IMR-90 (cell line): ENCODE measurements at regions not wholly inside any gene's neighbourhood (a gene's known extent, or its start where the extent isn't known, plus 50 kb on each side); places are given as distances from the start of the nearest gene placed in this dataset.

Experiments used
- ATAC-seq: fragments of 200-7000 bp; cut with Tn5 transposase; 2 replicates; pipeline ENCODE4 v1.9.1; 2020; ENCODE audit warnings: low read depth, mild to moderate bottlenecking, moderate library complexity
- BruUV-seq: library from RNA; stranded (reverse); fragments of 400-500 nt; replicated peaks from 2 replicates; lab custom pipeline; 2021; lab: Mats Ljungman, UMichigan
- CTCF ChIA-PET: fragments of 300-600 bp; formaldehyde crosslinking; extraction: SDS; loops from one replicate; lab custom pipeline; 2021; ENCODE audit warnings: antibody characterized with exemption; lab: Yijun Ruan, JAX
- POLR2A ChIA-PET: fragments of 300-600 bp; sonication (Branson Sonifier 250); formaldehyde crosslinking; loops from one replicate; lab custom pipeline; 2022; ENCODE audit warnings: antibody characterized with exemption; ENCODE audit not compliant: unreplicated experiment; lab: Charles Lee
- DNase-seq: peaks from one replicate; pipeline ENCODE4 v3.0.0; 2013
- H2AFZ ChIP-seq: replicated peaks from 2 replicates; pipeline ENCODE3; 2013; ENCODE audit warnings: low read length, mild to moderate bottlenecking; ENCODE audit not compliant: poor library complexity
- H2AK5ac ChIP-seq: 2 replicates; pipeline ENCODE4 v1.6.1; 2013; ENCODE audit warnings: low read depth, low read length, inconsistent platforms
- H2AK9ac ChIP-seq: replicated peaks from 2 replicates; pipeline ENCODE3; 2013; ENCODE audit warnings: mild to moderate bottlenecking, low read depth, low read length, moderate library complexity; ENCODE audit not compliant: poor library complexity
- H2BK120ac ChIP-seq: 2 replicates; pipeline ENCODE4 v1.6.1; 2013; ENCODE audit warnings: low read depth, low read length, inconsistent platforms
- H2BK15ac ChIP-seq: 3 replicates; pipeline ENCODE4 v1.6.1; 2013; ENCODE audit warnings: low read depth, low read length, inconsistent platforms
- H2BK20ac ChIP-seq: 2 replicates; pipeline ENCODE4 v1.6.1; 2013; ENCODE audit warnings: low read depth, mild to moderate bottlenecking, inconsistent platforms, low read length, moderate library complexity
- H2BK5ac ChIP-seq: 2 replicates; pipeline ENCODE4 v1.6.1; 2013; ENCODE audit warnings: mild to moderate bottlenecking, low read depth, low read length, inconsistent platforms; ENCODE audit not compliant: poor library complexity, severe bottlenecking
- H3K14ac ChIP-seq: replicated peaks from 2 replicates; pipeline ENCODE4 v1.6.1; 2013; ENCODE audit warnings: low read depth, low read length, inconsistent platforms
- H3K18ac ChIP-seq: 2 replicates; pipeline ENCODE4 v1.6.1; 2013; ENCODE audit warnings: low read depth, low read length, control low read depth
- H3K23ac ChIP-seq: 2 replicates; pipeline ENCODE4 v1.6.1; 2013; ENCODE audit warnings: low read depth, low read length, inconsistent platforms
- H3K27ac ChIP-seq: 2 replicates; pipeline ENCODE4 v1.5.1; 2013; ENCODE audit warnings: mild to moderate bottlenecking, control low read depth, low read length; ENCODE audit not compliant: insufficient read depth
- H3K27me3 ChIP-seq: 2 replicates; pipeline ENCODE4 v1.6.1; 2013; ENCODE audit warnings: low read length; ENCODE audit not compliant: control insufficient read depth, insufficient read depth
- H3K36me3 ChIP-seq: 2 replicates; pipeline ENCODE4 v1.6.1; 2013; ENCODE audit warnings: low read length, mixed read lengths; ENCODE audit not compliant: control insufficient read depth, insufficient read depth
- H3K4ac ChIP-seq: 2 replicates; pipeline ENCODE4 v1.6.1; 2013; ENCODE audit warnings: low read depth, low read length, inconsistent platforms
- H3K4me1 ChIP-seq: 2 replicates; pipeline ENCODE4 v1.6.1; 2013; ENCODE audit warnings: low read length, mixed read lengths; ENCODE audit not compliant: control insufficient read depth, insufficient read depth
- H3K4me2 ChIP-seq: 2 replicates; pipeline ENCODE4 v1.6.1; 2013; ENCODE audit warnings: low read depth, mild to moderate bottlenecking, control low read depth, low read length, moderate library complexity
- H3K4me3 ChIP-seq: 2 replicates; pipeline ENCODE4 v1.5.1; 2013; ENCODE audit warnings: low read depth, mild to moderate bottlenecking, control low read depth, low read length, moderate library complexity; ENCODE audit not compliant: insufficient read depth
- H3K56ac ChIP-seq: 2 replicates; pipeline ENCODE4 v1.6.1; 2013; ENCODE audit warnings: low read length, inconsistent platforms; ENCODE audit not compliant: insufficient read depth; ENCODE audit errors: extremely low read depth
- H3K79me1 ChIP-seq, 2 experiments: 2 replicates each; pipeline ENCODE4 v1.6.1; 2013; ENCODE audit warnings: low read length in 2 of 2, inconsistent platforms in 1 of 2, low read depth in 1 of 2
- H3K9ac ChIP-seq: 2 replicates; pipeline ENCODE4 v1.6.1; 2013; ENCODE audit warnings: low read depth, low read length, control low read depth
- H3K9me1 ChIP-seq: 2 replicates; pipeline ENCODE4 v1.6.1; 2013; ENCODE audit warnings: low read length, inconsistent platforms; ENCODE audit not compliant: insufficient read depth
- H3K9me3 ChIP-seq: 2 replicates; pipeline ENCODE4 v1.6.1; 2013; ENCODE audit warnings: low read length; ENCODE audit not compliant: control insufficient read depth, insufficient read depth
- H4K20me1 ChIP-seq: 2 replicates; pipeline ENCODE4 v1.6.1; 2013; ENCODE audit warnings: low read length, inconsistent platforms; ENCODE audit not compliant: insufficient read depth
- H4K5ac ChIP-seq: 2 replicates; pipeline ENCODE4 v1.6.1; 2013; ENCODE audit warnings: mild to moderate bottlenecking, low read depth, low read length, control low read depth
- H4K8ac ChIP-seq, 2 experiments: 2 replicates each; pipeline ENCODE4 v1.6.1; 2013; ENCODE audit warnings: low read depth in 2 of 2, low read length in 2 of 2, control low read depth in 1 of 2, inconsistent platforms in 1 of 2
- H4K91ac ChIP-seq: 2 replicates; pipeline ENCODE4 v1.6.1; 2013; ENCODE audit warnings: low read depth, low read length, inconsistent platforms; ENCODE audit not compliant: insufficient read depth
- BHLHE40 ChIP-seq: fragments of 150-350 bp; IDR thresholded peaks from 2 replicates; pipeline ENCODE4 v1.6.1; 2016; ENCODE audit warnings: mild to moderate bottlenecking, low read depth, low read length
- CEBPB ChIP-seq: IDR thresholded peaks from 2 replicates; pipeline ENCODE4 v1.6.1; 2012; ENCODE audit warnings: low read depth, low read length, improper control_type of control experiment
- CHD1 ChIP-seq: IDR thresholded peaks from 2 replicates; pipeline ENCODE4 v1.6.1; 2012; ENCODE audit warnings: low read depth, low read length, improper control_type of control experiment
- FOS ChIP-seq: fragments of 150-350 bp; IDR thresholded peaks from 2 replicates; pipeline ENCODE4 v1.6.1; 2016; ENCODE audit warnings: low read depth, low read length
- MAFK ChIP-seq: IDR thresholded peaks from 2 replicates; pipeline ENCODE4 v1.6.1; 2012; ENCODE audit warnings: low read depth, low read length, improper control_type of control experiment
- MAZ ChIP-seq: IDR thresholded peaks from 2 replicates; pipeline ENCODE4 v1.6.1; 2012; ENCODE audit warnings: low read depth, mild to moderate bottlenecking, low read length, improper control_type of control experiment, moderate library complexity, borderline replicate concordance
- MXI1 ChIP-seq: IDR thresholded peaks from 2 replicates; pipeline ENCODE4 v1.6.1; 2012; ENCODE audit warnings: low read depth, mild to moderate bottlenecking, low read length, moderate library complexity, borderline replicate concordance
- NFE2L2 ChIP-seq: fragments of 150-350 bp; IDR thresholded peaks from 2 replicates; pipeline ENCODE4 v1.6.1; 2016; ENCODE audit warnings: low read depth, mild to moderate bottlenecking, low read length
- POLR2A ChIP-seq: IDR thresholded peaks from 2 replicates; pipeline ENCODE4 v1.6.1; 2012; ENCODE audit warnings: mild to moderate bottlenecking, low read depth, low read length
- RAD21 ChIP-seq: IDR thresholded peaks from 2 replicates; pipeline ENCODE4 v1.6.1; 2012; ENCODE audit warnings: low read length, improper control_type of control experiment
- RCOR1 ChIP-seq: IDR thresholded peaks from 2 replicates; pipeline ENCODE4 v1.6.1; 2012; ENCODE audit warnings: mild to moderate bottlenecking, low read length, improper control_type of control experiment; ENCODE audit not compliant: insufficient replicate concordance
- RFX5 ChIP-seq: IDR thresholded peaks from 2 replicates; pipeline ENCODE4 v1.8.0; 2012; ENCODE audit warnings: low read depth, mild to moderate bottlenecking, low read length, moderate library complexity
- SMC3 ChIP-seq: fragments of 150-350 bp; IDR thresholded peaks from 2 replicates; pipeline ENCODE4 v1.6.1; 2016; ENCODE audit warnings: low read depth, mild to moderate bottlenecking, antibody characterized with exemption, low read length, moderate library complexity
- WGBS, 2 experiments: methylation state at CpG; one replicate each; pipeline versions ENCODE4 v1.1.5 to v1.1.7; 2013; ENCODE audit warnings: missing lambda C conversion rate in 2 of 2; ENCODE audit not compliant: insufficient read length in 1 of 2; ENCODE audit errors: extremely low coverage in 2 of 2; 5-methylcytosine and 5-hydroxymethylcytosine counted together
- dilution Hi-C: fragments of 300-500 bp; cut with HindIII; formaldehyde crosslinking; loops from one replicate; pipeline ENCODE4 v1.14.3; 2018; ENCODE audit warnings: low sequenced_read_pairs; ENCODE audit not compliant: unreplicated experiment
- in situ Hi-C: fragments of 300-500 bp; cut with MboI; formaldehyde crosslinking; loops from 3 replicates; pipeline ENCODE4 v1.14.3; 2019; ENCODE audit warnings: low sequenced_read_pairs, inconsistent platforms, mixed read lengths
- intact Hi-C: fragments of 100-400 bp; cut with micrococcal nuclease; formaldehyde crosslinking; loops from 2 replicates; pipeline ENCODE4 v1.10.0; 2022
- TF ChIP-seq, protein P1 (sequence below): fragments of 150-350 bp; IDR thresholded peaks from 2 replicates; pipeline ENCODE4 v1.6.1; 2017; ENCODE audit warnings: mild to moderate bottlenecking, antibody characterized with exemption, low read length, low read depth
- TF ChIP-seq, protein P2 (sequence below): fragments of 150-350 bp; IDR thresholded peaks from 2 replicates; pipeline ENCODE4 v1.6.1; 2016; ENCODE audit warnings: low read depth, mild to moderate bottlenecking, low read length, moderate library complexity, borderline replicate concordance
- TF ChIP-seq, protein P3 (sequence below): conservative IDR thresholded peaks from 2 replicates; pipeline ENCODE4 v1.5.1; 2012; ENCODE audit warnings: mild to moderate bottlenecking, low read depth, low read length, improper control_type of control experiment

DNA sequence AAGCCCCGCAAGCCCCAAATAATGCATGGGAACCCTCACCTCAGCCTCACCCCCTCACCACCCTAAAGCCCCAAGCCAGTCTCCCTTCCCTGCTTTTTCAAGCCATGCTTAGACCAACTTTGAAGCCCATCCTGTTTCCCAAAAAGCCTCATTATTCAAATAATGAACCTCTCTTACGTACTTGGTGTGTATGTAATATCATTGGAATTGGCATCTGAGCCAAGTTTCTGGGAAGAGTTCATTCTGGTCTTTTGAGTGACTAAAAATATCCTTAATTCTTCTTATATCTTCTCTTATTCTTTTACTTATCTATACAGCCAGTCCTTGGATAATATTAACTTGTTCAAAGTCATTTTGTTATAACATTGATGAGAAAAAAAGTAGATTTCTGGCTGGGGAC lies 875.8 kb upstream of the SLIT2 start:
- H3K4ac ChIP-seq: no peak overlapping the region
- H3K36me3 ChIP-seq: no peaks in the 10 kb centered on the region
- H4K20me1 ChIP-seq: no peaks in the 10 kb centered on the region
- peaks cover 2% of the 10 kb centered on the region; the same call in 1 of the 2 replicates for H3K4me1 ChIP-seq
- no peaks in the 10 kb centered on the region for H3K27me3 ChIP-seq
- H2AK9ac ChIP-seq: no peak overlapping the region
- intact Hi-C loops (no loop called here), dilution Hi-C loops (no loop called here), in situ Hi-C loops (no loop called here)
- no peak overlapping the region for H3K23ac ChIP-seq
- no peaks in the 10 kb centered on the region for H3K9me3 ChIP-seq
- no peak overlapping the region for H4K8ac ChIP-seq
- DNase-seq (peak; percentile 45), ATAC-seq (no peak)
- no peak overlapping the region for H2AK5ac ChIP-seq
- CTCF ChIA-PET: no interaction called here
- no peak overlapping the region for H3K27ac ChIP-seq
- no peak overlapping the region for H2AFZ ChIP-seq
- H4K91ac ChIP-seq: no peak overlapping the region
- no peak overlapping the region for H2BK20ac ChIP-seq
- no peak overlapping the region for H3K14ac ChIP-seq
- H3K56ac ChIP-seq: no peak overlapping the region
- H2BK5ac ChIP-seq: no peak overlapping the region
- H4K5ac ChIP-seq: no peak overlapping the region
- no peaks in the 10 kb centered on the region for H3K9me1 ChIP-seq
- H2BK120ac ChIP-seq: 0 out of 2 replicates have a peak overlapping the region, but pooled peaks have one; percentile 21
- no peak overlapping the region for H3K9ac ChIP-seq
- TF ChIP-seq MAFK: no peak
- TF ChIP-seq RFX5: no peak
- TF ChIP-seq, protein P1, sequence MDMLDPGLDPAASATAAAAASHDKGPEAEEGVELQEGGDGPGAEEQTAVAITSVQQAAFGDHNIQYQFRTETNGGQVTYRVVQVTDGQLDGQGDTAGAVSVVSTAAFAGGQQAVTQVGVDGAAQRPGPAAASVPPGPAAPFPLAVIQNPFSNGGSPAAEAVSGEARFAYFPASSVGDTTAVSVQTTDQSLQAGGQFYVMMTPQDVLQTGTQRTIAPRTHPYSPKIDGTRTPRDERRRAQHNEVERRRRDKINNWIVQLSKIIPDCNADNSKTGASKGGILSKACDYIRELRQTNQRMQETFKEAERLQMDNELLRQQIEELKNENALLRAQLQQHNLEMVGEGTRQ: no peak
- no peak for TF ChIP-seq POLR2A
- TF ChIP-seq BHLHE40: no peak
- TF ChIP-seq RAD21: no peak
- TF ChIP-seq CHD1: no peak
- no peak for TF ChIP-seq CEBPB
- TF ChIP-seq, protein P2, sequence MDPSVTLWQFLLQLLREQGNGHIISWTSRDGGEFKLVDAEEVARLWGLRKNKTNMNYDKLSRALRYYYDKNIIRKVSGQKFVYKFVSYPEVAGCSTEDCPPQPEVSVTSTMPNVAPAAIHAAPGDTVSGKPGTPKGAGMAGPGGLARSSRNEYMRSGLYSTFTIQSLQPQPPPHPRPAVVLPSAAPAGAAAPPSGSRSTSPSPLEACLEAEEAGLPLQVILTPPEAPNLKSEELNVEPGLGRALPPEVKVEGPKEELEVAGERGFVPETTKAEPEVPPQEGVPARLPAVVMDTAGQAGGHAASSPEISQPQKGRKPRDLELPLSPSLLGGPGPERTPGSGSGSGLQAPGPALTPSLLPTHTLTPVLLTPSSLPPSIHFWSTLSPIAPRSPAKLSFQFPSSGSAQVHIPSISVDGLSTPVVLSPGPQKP: no peak
- TF ChIP-seq SMC3: no peak
- TF ChIP-seq FOS: no peak
- TF ChIP-seq, protein P3, sequence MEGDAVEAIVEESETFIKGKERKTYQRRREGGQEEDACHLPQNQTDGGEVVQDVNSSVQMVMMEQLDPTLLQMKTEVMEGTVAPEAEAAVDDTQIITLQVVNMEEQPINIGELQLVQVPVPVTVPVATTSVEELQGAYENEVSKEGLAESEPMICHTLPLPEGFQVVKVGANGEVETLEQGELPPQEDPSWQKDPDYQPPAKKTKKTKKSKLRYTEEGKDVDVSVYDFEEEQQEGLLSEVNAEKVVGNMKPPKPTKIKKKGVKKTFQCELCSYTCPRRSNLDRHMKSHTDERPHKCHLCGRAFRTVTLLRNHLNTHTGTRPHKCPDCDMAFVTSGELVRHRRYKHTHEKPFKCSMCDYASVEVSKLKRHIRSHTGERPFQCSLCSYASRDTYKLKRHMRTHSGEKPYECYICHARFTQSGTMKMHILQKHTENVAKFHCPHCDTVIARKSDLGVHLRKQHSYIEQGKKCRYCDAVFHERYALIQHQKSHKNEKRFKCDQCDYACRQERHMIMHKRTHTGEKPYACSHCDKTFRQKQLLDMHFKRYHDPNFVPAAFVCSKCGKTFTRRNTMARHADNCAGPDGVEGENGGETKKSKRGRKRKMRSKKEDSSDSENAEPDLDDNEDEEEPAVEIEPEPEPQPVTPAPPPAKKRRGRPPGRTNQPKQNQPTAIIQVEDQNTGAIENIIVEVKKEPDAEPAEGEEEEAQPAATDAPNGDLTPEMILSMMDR: no peak
- TF ChIP-seq MAZ: no peak
- no peak for TF ChIP-seq NFE2L2
- TF ChIP-seq RCOR1: no peak
- no peak for TF ChIP-seq MXI1
- H3K4me2 ChIP-seq: no peak overlapping the region
- H3K79me1 ChIP-seq: no peaks in the 10 kb centered on the region
- H2BK15ac ChIP-seq: peak overlapping the region; percentile 86; the same call in 1 of the 3 replicates
- no peak overlapping the region for H3K4me3 ChIP-seq
- no peak overlapping the region for H3K18ac ChIP-seq
- BruUV-seq: no TSS peak
- POLR2A ChIA-PET: no interaction called here
- 100% methylated on average over 1 of the region's 2 CpGs; no CpG with 5 or more reads in 1 of the 2 experiments for WGBS, 2 experiments
